HG02840 (cell line): ENCODE measurements at regions not wholly inside any gene's neighbourhood (a gene's known extent, or its start where the extent isn't known, plus 50 kb on each side); places are given as distances from the start of the nearest gene placed in this dataset.
A peak's percentile ranks its signal among the peaks of the same experiment; 100 is the strongest.
"Not testable (repeated sequence)": the region's sequence is repeated elsewhere in the genome, so short reads cannot be mapped to it uniquely, and the experiment has no call there.

Experiments
- ATAC-seq: cut with Tn5 transposase; IDR thresholded peaks from one replicate; pipeline ENCODE4 v1.9.1; 2021; ENCODE audit warnings: mild to moderate bottlenecking, moderate library complexity, moderate number of reproducible peaks; ENCODE audit not compliant: unreplicated experiment, low FRiP score

DNA sequence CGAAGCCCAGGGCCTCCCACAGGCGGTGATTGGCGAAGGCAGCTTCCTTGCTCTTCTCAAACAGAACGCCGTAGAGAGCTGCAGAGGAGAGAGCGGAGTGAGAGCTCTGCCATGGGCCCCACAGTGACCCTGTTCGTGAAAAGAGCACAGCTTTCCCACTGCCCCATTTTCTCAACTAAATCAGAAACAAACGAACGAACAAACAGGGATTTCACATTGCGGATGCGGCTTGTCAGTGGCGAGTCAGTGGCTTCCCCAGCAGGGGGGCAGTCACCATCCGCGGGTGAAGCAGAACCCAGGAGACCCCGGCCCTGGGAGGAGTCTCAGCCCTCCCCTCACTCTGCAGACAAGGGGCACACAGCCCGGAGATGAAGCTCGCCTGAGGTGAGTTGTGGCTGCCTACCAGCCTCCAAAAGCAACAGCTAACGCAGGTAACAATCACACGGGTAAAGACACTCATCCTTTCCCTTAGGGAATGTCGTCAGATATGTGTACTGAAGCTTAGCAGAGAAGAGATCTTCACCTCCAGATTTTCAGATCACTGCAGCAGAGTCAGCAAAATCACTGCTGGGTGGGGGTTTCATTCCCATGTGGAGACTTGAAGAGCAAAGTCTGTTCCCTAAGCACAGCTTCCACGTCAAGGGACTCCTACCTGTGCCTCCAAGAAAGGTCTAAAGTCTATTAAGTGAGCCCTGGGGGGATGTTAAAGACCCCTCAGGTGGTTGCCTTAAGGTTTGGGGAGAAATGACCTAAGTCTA, 51.2 kb upstream of the GPR31 start:
- ATAC-seq: no peak

DNA sequence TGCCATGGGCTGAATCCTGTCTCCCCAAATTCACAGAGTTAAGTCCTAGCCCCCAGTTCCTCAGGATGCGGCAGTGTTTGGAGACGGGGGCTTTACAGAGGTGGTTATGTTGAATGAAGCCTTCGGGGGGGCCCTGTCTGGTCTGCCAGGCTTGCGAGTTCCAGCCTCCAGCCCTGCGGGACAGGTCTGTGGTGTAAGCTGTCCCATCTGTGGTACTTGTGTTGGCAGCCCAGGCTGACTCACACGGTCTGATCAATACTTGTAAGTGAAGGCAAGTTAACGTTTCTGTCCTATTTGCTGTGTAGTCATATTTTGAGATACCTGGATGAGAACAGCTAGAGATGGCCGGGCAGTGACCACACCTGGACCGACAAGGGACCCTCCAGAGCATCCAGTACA, 51.8 kb upstream of the GPR31 start:
- no peak for ATAC-seq

DNA sequence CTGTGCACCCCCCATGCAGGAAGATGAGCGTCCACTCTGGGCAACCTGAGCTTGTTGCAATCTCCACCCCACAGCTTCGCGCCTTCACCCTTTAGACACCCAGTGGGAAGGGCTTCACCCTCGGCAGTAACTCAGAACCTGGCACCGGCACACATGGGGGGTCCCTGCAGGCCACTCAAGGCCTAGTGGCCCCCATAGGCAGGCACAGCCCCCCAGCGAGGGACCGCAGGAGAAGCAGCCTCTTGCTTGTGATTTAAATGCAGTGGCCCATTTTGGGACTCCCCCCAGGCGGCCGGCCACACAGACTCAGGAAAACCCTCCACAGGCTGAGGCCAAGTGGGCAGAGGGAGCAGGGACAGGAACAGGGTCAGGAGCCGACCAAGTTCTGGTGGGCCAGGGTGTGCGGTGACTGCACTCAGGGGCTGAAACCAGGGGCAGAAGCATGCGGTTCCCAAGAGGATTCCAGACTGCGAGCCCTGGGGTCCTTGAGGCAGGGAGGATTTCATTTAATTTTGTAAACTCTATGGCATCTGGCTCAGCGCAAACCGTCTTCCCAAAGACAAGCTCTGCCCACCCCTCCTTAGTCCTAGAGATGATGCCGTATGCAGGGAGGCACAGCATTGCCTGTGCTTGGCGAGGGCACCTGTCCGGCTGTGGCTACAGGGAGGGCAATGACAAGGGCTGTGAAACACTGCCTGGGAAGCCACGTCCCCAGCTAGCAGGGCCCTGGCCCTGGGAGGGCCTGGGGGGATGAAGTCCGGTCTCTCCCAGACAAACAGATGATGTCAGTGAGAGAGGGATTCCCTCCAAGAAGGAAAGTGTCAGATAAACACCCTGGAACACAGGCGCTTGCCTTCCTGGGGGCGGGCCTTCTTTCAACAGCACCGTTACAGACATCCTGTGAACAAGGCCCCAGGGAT, 52.9 kb upstream of the GPR31 start:
- ATAC-seq: no peak

DNA sequence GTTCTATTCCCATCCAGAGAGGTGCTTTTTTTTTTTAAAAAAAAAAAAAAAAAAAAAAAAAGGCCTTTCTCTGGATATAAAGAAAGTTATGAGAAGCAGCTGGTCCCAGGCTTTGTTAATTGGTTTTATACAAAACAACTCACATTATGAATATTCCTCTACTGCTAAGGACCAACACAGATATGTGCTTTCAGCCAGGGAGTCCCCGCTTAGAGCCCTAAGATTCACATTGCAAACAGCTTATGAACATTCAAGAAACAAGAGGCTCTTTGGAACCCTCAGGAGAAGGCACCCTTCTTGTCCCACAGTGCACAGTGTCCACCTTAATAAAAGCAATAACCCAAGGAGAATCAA, 53.5 kb upstream of the GPR31 start:
- ATAC-seq: no peak

DNA sequence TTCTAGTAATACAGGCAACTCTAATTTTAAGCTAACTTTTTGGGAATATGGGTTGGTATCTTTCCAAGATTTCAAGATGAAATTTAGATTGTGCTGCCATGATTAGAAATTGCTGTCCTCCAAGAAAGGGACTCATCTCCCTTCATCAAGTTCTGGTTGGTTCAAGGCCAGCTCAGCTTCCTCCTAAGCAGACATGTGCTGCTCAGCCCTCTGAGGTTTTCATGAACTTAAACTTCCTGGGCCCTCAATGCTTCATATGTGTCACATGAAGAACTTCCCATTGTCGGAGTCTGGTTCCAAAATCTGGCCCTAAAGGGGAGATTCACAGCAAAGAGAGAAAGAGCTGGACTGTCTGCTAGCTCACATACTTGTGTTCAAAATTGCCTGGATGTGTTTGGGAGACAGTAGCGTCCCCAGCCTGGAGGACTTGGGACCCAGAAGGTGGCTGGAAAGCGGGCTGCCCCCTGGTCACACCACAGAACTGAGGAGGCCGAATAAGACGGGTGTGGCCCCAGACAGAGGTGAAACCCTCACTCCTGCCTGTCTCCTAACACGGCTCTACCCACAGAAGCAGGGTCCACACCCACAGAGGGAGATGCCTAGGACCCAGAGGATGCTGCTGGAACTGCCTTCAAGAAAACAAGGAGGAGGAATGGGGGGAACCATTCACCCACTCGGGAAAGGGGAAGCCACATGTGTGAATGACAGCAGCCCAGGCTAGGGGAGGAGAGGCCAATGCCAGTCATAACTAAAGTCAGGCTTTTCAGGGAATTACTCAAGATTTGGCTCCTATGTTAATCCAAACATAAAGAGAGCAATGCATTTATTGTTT, 54.3 kb upstream of the GPR31 start:
- no peak for ATAC-seq

DNA sequence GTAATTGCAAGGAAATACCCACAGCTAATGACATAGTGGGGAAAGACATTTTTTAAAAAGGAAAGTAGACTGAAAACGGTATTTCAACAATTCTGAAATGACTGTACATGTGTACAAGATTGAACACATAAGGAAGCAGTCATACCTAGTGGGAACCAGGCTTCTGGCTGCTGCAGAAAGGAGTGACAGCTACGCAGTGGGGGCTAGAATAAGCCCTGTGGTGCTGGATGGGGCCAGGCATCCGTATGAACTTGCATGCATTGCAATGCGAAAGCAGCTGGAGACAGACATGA, 54.9 kb upstream of the GPR31 start:
- ATAC-seq: peak; percentile 71

DNA sequence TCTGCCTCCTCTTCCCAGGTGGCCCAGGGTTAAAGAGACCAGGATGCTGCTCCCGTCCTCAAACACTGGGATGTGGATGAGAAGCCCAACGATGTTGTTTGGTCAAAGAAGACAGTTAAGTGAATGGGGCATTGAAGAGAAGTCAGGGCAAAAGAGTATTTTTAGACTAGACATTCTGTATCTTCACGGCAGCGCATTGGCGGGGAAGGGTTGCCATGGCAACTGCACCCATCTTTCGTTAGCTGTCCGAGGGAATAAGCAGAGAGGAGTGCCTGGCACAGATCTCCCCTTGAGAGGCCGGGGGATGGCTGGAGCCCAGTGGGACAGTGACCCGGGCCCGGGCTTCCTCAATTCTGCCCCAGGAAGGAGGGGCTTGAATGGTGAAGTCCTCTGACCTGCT, 56.4 kb upstream of the GPR31 start:
- no peak for ATAC-seq

DNA sequence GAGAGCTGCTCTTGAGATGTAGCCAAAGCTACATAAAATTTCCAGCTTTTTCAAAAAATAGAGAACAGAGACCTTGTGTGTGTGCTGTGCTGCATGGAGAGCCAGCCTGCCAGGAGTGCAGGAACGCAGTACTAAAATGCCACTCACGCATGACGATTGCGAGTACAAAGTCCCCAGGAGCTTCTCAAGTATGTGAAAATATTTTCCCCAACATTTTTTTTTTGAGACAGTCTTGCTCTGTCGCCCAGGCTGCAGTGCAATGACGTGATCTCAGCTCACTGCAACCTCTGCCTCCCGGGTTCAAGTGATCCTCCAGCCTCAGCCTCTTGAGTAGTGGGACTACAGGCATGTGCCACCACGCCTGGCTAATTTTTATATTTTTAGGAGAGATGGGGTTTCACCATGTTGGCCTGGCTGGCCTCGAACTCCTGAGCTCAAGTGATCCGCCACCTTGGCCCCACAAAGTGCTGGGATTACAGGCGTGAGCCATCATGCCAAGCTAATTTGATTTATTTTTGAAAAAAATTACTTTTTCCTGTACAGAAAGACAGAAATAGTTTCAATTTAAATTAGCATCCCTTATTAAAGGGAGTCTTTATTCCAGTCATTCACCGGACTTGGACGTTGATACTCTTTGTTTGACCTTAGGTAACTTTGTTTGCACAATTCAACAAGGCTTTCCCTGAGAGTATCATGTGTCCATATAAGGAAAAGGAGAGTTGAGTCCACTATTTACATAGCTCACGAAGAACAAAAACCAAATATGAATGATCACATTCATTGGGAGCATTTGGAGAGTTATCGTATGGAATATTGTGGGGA, 57.9 kb upstream of the GPR31 start:
- not testable (repeated sequence) for ATAC-seq

DNA sequence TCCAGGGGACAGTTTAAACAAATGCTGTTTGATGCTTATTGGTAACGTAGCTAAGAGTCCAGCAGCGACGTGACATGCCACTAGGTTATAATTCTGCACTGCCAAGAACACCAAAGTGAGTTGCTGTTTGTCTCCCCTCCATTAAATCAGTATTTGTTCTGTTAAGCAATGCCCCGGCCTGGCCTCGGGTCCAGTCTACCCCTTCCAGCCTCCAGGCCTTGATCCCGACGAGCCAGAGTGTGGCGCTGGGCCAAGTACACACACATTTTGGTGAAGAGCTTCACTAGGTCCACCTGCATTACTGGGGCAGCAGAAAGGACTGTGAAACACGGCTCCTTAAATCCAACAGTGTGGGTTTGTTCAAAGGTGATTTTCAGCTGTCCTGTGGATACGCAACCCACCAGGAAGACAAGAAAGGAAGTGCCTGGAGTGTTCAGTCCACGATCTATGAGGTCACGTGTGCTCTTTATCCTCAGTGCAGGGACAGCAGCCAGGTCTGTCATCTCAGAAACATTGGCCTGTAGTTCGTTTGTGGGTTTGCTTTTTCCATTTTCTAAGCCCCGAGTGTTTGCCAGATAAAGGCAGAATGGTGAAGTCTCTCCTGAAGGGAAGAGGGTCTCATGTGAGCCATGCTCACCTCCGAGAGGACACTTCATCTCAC, 58.7 kb upstream of the GPR31 start:
- not testable (repeated sequence) for ATAC-seq

DNA sequence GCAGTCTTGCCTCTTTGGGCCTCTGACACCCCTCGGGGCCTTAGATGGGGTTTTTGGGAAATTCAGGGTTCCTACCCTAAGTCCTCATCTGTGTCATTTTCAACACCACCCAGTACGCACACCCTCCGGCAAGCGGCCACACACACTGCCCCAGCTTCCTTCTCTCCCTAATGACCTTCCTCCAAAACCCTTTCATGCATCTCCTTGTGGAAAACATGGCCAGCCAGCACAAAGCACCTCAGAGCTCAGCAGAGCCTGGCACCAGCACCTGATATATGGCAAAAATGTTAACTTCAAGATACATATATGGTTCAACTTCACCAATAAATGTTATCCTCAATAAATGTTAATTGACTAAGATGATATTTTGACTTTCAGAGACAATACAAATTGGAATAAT, 59.3 kb upstream of the GPR31 start:
- ATAC-seq: not testable (repeated sequence)

DNA sequence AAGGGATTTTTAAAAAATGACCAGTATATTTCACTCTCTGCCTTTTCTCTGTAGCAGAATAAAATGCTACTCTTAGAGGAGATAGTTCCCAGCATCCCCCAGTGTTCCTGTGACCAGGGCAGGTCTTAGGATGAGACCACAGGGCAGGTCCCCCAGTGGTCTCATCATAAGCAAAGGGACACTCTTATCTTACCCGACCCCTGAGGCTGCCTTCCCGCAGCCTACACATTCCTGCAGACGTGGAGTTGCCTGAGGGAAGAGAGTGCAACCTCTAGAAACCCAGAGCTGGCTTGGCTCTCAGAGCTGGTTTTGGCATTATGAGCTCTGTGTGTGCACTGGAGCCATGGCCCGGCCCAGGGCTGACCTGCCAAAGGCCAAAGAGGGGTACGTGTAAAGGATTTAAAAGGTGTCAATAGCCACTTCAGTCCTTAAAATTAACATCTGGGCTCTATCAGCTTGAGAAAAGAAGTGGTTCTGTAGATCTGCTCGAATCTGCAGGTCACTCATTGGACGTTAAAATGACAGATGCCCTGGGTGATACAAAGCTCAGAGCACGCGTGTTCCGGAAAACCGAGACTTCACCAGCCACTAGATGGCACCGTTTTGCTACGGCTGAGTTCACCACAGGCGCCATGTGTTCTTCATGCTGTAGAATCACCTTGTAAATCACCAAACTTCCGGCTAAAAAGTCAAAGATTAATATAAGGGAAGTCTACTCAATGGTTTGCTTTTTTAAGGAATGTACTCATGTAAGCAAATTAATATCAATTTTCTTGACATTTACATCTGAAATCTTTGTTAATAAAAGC, 60.4 kb upstream of the GPR31 start:
- not testable (repeated sequence) for ATAC-seq

DNA sequence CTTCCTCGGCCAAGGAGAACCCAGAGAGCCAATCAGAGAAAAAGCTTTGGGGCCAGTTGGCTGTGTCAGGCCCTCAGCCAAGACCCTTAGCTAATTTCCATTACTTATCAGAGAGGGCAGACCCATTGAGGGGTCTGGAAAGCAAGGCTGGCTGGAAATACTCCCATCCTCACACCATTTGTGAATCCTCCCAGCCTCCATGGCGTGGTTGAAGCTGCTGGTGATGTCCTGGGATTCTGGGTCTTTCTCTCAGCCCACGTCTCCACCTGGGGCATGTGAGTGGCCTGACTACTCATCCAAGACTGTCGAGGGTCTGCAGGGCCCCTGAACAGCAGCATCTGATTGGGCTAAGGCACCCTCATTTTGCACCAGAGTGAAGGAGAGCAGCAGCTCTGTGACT, 61.3 kb upstream of the GPR31 start:
- ATAC-seq: not testable (repeated sequence)

DNA sequence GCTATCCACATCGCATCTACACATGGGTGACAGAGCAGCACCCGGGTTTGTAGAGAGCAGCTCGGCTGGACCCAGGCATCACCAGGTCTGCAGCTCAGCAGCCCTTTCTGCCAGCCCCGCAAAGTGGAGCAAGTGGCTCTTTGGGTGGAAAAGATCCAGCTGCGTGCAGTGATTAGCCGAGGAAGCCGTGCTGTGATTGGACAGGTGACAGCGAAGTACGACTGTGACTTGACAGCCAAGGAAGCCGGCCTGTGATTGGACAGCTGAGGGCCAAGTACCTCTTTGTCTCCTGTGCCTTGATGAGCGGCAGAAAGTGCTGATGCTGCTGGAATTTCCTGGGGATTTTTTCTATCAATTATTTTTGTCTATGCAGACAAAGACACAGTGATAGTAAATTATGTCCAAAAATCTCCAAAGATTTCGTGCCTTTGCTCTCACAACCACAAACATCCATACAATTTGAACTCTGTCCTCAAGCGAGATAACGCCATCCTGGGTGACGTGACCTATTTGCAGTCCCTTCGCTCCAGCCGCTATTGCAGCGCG, 62.3 kb upstream of the GPR31 start:
- no peak for ATAC-seq

DNA sequence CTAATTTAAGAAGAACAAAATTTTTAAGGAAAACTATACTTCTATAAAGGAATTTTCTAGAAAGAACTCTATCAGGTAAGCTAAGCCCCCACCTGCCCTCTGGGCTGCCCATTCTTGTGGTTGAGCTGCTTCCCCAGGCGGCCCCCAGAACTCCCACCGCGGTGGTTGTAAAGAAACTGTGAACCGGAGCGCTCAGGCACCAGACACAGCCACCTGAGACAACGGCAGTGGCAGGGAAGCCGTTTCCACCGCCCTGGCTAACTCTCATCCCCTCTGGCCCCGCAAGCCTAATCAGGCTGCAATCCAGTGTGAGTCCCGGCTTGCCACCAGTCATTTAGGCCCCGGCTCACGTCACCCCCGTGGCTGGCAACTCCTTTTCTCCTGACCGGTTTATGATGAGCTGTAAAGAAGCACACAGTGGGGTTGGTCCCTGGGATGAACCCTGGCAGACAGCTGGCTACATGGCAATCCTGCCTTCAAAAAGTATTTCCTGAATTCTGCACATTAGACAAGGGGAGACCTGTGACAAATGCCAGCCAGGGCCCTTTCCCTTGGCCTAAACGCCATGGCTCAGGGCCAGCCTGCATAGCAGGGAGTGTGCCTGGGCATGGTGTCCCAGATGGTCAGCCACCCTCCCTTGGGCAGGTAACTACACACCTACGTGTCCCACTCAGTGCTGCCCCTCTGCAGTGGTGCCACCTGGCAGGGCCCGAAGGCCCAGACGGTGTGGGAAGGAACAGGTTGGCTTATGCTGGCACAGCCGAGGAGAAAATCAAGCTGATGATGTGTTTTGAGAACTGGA, 63.8 kb upstream of the GPR31 start:
- no peak for ATAC-seq

DNA sequence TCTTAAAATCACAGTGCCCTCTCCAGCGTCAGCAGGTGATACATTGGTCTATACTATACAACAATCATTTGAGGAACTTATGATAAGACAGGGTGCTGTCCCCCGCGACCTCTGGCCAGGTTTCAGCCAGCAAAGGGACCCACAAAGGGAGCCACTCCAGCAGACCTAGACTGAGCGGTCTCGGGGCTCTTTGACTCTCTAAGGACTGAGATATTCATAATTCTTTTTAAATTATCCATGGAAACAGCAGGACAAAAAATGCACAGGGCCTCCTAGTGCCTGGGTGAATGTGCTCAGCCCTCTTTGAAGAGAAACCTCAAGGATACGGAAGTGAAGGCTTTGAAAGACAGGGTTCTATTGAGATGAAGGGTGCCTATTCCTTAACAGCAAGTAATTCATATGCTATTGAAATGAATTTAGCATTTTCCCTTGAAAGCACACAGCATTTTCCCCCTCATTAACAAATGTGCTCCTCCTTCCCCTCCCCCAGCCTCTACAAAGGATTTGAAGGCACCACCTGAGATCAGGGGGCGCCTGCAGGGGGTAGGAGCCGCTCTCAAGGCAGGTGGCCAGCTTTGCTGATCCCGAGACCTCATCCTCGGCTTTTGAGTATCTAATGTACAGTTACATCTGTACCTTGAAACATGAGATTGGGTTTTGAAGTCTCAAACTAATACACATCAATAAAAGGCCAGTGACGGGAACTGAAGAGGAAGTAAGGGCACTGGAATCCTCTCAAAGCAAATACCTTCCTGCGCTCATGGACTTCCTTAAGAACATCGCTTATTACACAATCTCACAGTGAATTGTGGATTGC, 65.3 kb upstream of the UNC93A start:
- not testable (repeated sequence) for ATAC-seq

DNA sequence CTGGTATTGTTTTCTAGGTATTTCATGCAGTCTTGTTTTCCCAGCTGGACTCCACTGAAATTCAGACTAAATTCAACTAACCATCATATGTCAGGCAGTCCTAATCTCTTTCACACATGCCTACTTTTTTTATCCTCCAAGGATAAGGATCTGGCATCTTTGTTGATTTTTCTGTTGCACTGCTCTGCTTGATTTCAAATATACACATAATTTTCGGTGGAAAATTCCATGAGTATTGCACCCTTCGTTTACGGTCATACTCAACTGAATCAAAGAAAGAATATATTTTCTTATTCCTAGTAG, 64.8 kb upstream of the UNC93A start:
- ATAC-seq: no peak

DNA sequence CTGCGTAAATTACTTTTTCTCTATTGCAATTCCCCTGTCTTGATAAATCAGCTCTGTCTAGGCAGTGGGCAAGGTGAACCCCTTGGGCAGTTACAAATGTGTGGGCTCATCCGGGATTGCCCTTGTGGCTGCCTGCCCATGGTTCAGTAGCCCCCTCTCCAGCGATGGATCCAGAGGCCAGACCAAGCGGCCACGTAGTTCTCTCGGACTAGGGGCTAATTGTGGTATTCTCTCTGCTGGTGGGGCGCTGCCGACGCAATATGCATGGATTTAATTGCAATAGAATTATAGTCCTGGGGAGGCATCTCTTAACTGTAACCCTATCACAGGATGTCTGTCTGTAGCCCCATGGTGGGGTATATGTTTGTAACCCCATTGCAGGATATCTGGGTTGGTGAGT, 64.3 kb upstream of the UNC93A start:
- ATAC-seq: no peak
